ENCODE measurements at regions not wholly inside any gene's neighbourhood (a gene's known extent, or its start where the extent isn't known, plus 50 kb on each side); places are given as distances from the start of the nearest gene placed in this dataset.

GRCh38 chr14:101061411-101062064, 158.0 kb upstream of the RTL1 start:
- TF ChIP-seq CTCF (IDR thresholded peaks at IDR 0.05): no peak
- no peak for TF ChIP-seq SIN3A (IDR thresholded peaks at IDR 0.05; ENCODE audit: borderline replicate concordance, insufficient read depth, low read depth, low read length)
- TF ChIP-seq POLR2AphosphoS5 (IDR thresholded peaks at IDR 0.05; ENCODE audit: low read depth, low read length): no peak
- no peak for TF ChIP-seq REST (IDR thresholded peaks at IDR 0.05; ENCODE audit: insufficient read depth in 1 of 2, low read depth in 2 of 2, low read length in 1 of 2)
- no peak for TF ChIP-seq TCF7L2 (IDR thresholded peaks at IDR 0.05; ENCODE audit: low read depth, low read length)

Measured in Panc1 (cell line).